ENCODE measurements at regions not wholly inside any gene's neighbourhood (a gene's known extent, or its start where the extent isn't known, plus 50 kb on each side); places are given as distances from the start of the nearest gene placed in this dataset.

DNA sequence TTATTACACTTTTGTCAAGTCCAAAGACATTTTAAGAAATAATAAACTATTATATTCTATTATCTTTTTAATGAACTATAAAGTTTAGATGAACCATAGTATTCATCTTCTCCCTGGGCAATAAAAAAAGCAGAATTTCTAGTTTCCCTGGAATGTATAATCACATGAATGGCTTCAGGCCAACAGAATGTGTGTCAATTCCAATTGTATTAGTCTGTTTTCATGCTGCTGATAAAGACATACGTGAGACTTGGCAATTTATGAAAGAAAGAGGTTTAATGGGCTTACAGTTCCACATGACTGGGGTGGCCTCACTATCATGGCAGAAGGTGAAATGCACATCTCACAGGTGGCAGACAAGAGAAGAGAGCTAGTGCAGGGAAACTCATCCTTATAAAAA lies 70.7 kb upstream of the ANXA10 start:
- TF ChIP-seq POLR2A (IDR thresholded peaks at IDR 0.05; ENCODE audit: low read depth, low read length) (no peak), POLR2AphosphoS5 (IDR thresholded peaks at IDR 0.05; ENCODE audit: low read depth, low read length) (no peak)

Measured in GM12892 (cell line).